ENCODE measurements at regions not wholly inside any gene's neighbourhood (a gene's known extent, or its start where the extent isn't known, plus 50 kb on each side); places are given as distances from the start of the nearest gene placed in this dataset.
"Not testable (repeated sequence)": the region's sequence is repeated elsewhere in the genome, so short reads cannot be mapped to it uniquely, and the experiment has no call there.

GRCh38 chr7:79604841-79605240, 151.4 kb upstream of the MAGI2 start:
- no peak overlapping the region for H3K27ac ChIP-seq (ENCODE audit: low read depth, low read length)
- no peak overlapping the region for H3K4me3 Mint-ChIP-seq
- no peak overlapping the region for H3K4me3 ChIP-seq (ENCODE audit: low read length)
- H3K27ac Mint-ChIP-seq: no peak overlapping the region
- no peaks in the 10 kb centered on the region for H3K9me3 Mint-ChIP-seq
- H3K4me1 Mint-ChIP-seq: no peaks in the 10 kb centered on the region
- no peak for DNase-seq
- H3K36me3 ChIP-seq (ENCODE audit: control insufficient read depth, insufficient read depth, low read length): no peaks in the 10 kb centered on the region
- no peak overlapping the region for H3K9ac ChIP-seq (ENCODE audit: extremely low read depth, low read length, poor library complexity, severe bottlenecking)
- 96% methylated on average over 4 of the region's 4 CpGs; no CpG with 5 or more reads in 1 of the 2 experiments for WGBS, 2 experiments (ENCODE audit: insufficient coverage in 1 of 2, insufficient read length in 1 of 2)
- no peaks in the 10 kb centered on the region for H3K4me1 ChIP-seq (ENCODE audit: control insufficient read depth, insufficient read depth, low read length)
- no peaks in the 10 kb centered on the region for H3K27me3 ChIP-seq (ENCODE audit: control insufficient read depth, insufficient read depth, low read length, poor library complexity, severe bottlenecking)
- no peaks in the 10 kb centered on the region for H3K9me3 ChIP-seq (ENCODE audit: control insufficient read depth, low read length)
- no peaks in the 10 kb centered on the region for H3K27me3 Mint-ChIP-seq (ENCODE audit: insufficient read depth)
- H3K36me3 Mint-ChIP-seq (ENCODE audit: low read depth): no peaks in the 10 kb centered on the region
- TF ChIP-seq CTCF (conservative IDR thresholded peaks at IDR 0.05): no peak

GRCh38 chr7:79598351-79598750, 144.9 kb upstream of the MAGI2 start:
- Mint-ChIP-seq H3K9me3 (no peaks in the 10 kb centered on the region), H3K27me3 (ENCODE audit: insufficient read depth) (no peaks in the 10 kb centered on the region), H3K4me3 (no peak overlapping the region), H3K27ac (no peak overlapping the region), H3K36me3 (ENCODE audit: low read depth) (no peaks in the 10 kb centered on the region), H3K4me1 (no peaks in the 10 kb centered on the region)
- TF ChIP-seq CTCF (conservative IDR thresholded peaks at IDR 0.05): no peak
- H3K4me3 ChIP-seq (ENCODE audit: low read length): no peak overlapping the region
- H3K9ac ChIP-seq (ENCODE audit: extremely low read depth, low read length, poor library complexity, severe bottlenecking): no peak overlapping the region
- DNase-seq: no peak
- WGBS, 2 experiments (ENCODE audit: insufficient coverage in 1 of 2, insufficient read length in 1 of 2): 90% methylated on average over 1 of the region's 3 CpGs; no CpG with 5 or more reads in 1 of the 2 experiments
- no peaks in the 10 kb centered on the region for H3K4me1 ChIP-seq (ENCODE audit: control insufficient read depth, insufficient read depth, low read length)
- no peak overlapping the region for H3K27ac ChIP-seq (ENCODE audit: low read depth, low read length)
- H3K9me3 ChIP-seq (ENCODE audit: control insufficient read depth, low read length): no peaks in the 10 kb centered on the region
- H3K27me3 ChIP-seq (ENCODE audit: control insufficient read depth, insufficient read depth, low read length, poor library complexity, severe bottlenecking): no peaks in the 10 kb centered on the region
- H3K36me3 ChIP-seq (ENCODE audit: control insufficient read depth, insufficient read depth, low read length): no peaks in the 10 kb centered on the region

- not testable (repeated sequence) for H3K36me3 ChIP-seq (ENCODE audit: control insufficient read depth, insufficient read depth, low read length); DNase-seq; H3K36me3 Mint-ChIP-seq (ENCODE audit: low read depth); H3K27me3 Mint-ChIP-seq (ENCODE audit: insufficient read depth); H3K27me3 ChIP-seq (ENCODE audit: control insufficient read depth, insufficient read depth, low read length, poor library complexity, severe bottlenecking); H3K27ac ChIP-seq (ENCODE audit: low read depth, low read length); H3K9me3 ChIP-seq (ENCODE audit: control insufficient read depth, low read length); H3K4me3 ChIP-seq (ENCODE audit: low read length); H3K27ac Mint-ChIP-seq; H3K4me3 Mint-ChIP-seq; H3K4me1 ChIP-seq (ENCODE audit: control insufficient read depth, insufficient read depth, low read length); H3K9me3 Mint-ChIP-seq; H3K4me1 Mint-ChIP-seq; H3K9ac ChIP-seq (ENCODE audit: extremely low read depth, low read length, poor library complexity, severe bottlenecking)
- WGBS, 2 experiments (ENCODE audit: insufficient coverage in 1 of 2, insufficient read length in 1 of 2): 82 to 100% methylated on average over 1 to 5 of the region's 5 CpGs
These were observed 141.2 kb upstream of the MAGI2 start for GRCh38 chr7:79594671-79595070.

- Histone ChIP-seq H3K27me3 (ENCODE audit: control insufficient read depth, insufficient read depth, low read length, poor library complexity, severe bottlenecking) (no peaks in the 10 kb centered on the region), H3K9ac (ENCODE audit: extremely low read depth, low read length, poor library complexity, severe bottlenecking) (no peak overlapping the region), H3K9me3 (ENCODE audit: control insufficient read depth, low read length) (no peaks in the 10 kb centered on the region), H3K27ac (ENCODE audit: low read depth, low read length) (no peak overlapping the region), H3K4me1 (ENCODE audit: control insufficient read depth, insufficient read depth, low read length) (no peaks in the 10 kb centered on the region), H3K4me3 (ENCODE audit: low read length) (no peak overlapping the region), H3K36me3 (ENCODE audit: control insufficient read depth, insufficient read depth, low read length) (no peaks in the 10 kb centered on the region)
- no peaks in the 10 kb centered on the region for H3K36me3 Mint-ChIP-seq (ENCODE audit: low read depth)
- H3K27me3 Mint-ChIP-seq (ENCODE audit: insufficient read depth): no peaks in the 10 kb centered on the region
- H3K4me3 Mint-ChIP-seq: no peak overlapping the region
- no peaks in the 10 kb centered on the region for H3K9me3 Mint-ChIP-seq
- no peak for TF ChIP-seq CTCF (conservative IDR thresholded peaks at IDR 0.05)
- H3K27ac Mint-ChIP-seq: no peak overlapping the region
- DNase-seq: no peak
- H3K4me1 Mint-ChIP-seq: no peaks in the 10 kb centered on the region
These were observed 140.4 kb upstream of the MAGI2 start for GRCh38 chr7:79593866-79594301.

All from endodermal cell (in vitro differentiated cells).